ENCODE measurements at regions not wholly inside any gene's neighbourhood (a gene's known extent, or its start where the extent isn't known, plus 50 kb on each side); places are given as distances from the start of the nearest gene placed in this dataset.
"Not testable (repeated sequence)": the region's sequence is repeated elsewhere in the genome, so short reads cannot be mapped to it uniquely, and the experiment has no call there.

DNA sequence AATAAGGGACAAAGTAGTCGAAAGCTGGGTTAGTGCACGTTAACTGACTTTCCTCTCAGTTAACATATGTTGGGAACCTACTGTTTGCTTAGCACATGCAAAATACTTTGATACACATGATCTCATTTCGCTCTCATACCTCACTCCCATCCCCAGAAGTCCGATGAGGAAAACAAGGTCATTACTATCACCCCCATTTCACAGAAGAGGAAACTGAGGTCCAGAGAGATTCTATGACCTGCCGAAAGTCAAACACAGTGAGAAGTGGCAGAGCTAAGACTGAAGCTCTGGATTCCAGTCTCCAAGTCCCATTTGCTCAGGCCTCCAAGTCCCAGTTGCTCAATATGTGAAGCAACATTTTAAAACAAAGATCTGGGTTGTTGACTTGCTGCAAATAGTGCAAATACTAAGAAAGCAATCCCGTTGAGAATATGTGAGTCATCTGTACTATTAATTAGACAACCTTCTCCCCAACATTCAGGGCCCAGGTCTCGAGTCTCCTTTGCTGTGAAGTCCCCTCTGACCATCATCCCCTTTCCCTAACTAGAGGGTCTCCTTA, 170.6 kb upstream of the PWP1 start:
- intact Hi-C loops (cut with micrococcal nuclease; ENCODE audit: unreplicated experiment), result no loop called here
- CTCF ChIA-PET (ENCODE audit: unreplicated experiment), result no interaction called here
- H3K79me2 ChIP-seq (ENCODE audit: insufficient read depth, low read depth, low read length), result no peaks in the 10 kb centered on the region
- POLR2A ChIA-PET, result no interaction called here
- H3K9me3 ChIP-seq (ENCODE audit: low read length), result no peaks in the 10 kb centered on the region
- H3K4me1 ChIP-seq (ENCODE audit: insufficient read depth, low read length, poor library complexity, severe bottlenecking), result no peaks in the 10 kb centered on the region
- TF ChIP-seq CTCF (conservative IDR thresholded peaks at IDR 0.05; ENCODE audit: low read length) (no peak), EZH2phosphoT487 (IDR thresholded peaks at IDR 0.05; ENCODE audit: borderline replicate concordance, low read depth, low read length) (no peak)
- no peak overlapping the region for H3K4me3 ChIP-seq (ENCODE audit: low read depth, low read length, poor library complexity, severe bottlenecking)
- no peaks in the 10 kb centered on the region for H3K9me2 ChIP-seq (ENCODE audit: insufficient read depth, low read length)
- H2AFZ ChIP-seq (ENCODE audit: low read length), result no peak overlapping the region; the same call in 1 of the 2 replicates
- no TSS peak for BruUV-seq (replicated peaks)
- no peak overlapping the region for H3K27ac ChIP-seq (ENCODE audit: low read depth, low read length, poor library complexity, severe bottlenecking)
- H3K36me3 ChIP-seq (ENCODE audit: insufficient read depth, low read length), result no peaks in the 10 kb centered on the region
- H4K20me1 ChIP-seq (ENCODE audit: insufficient read depth, low read length), result no peaks in the 10 kb centered on the region
- DNase-seq (ENCODE audit: low spot score), result no peak
- no peak overlapping the region for H3K4me2 ChIP-seq (ENCODE audit: low read length)

- H3K4me1 ChIP-seq (ENCODE audit: insufficient read depth, low read length, poor library complexity, severe bottlenecking), result no peaks in the 10 kb centered on the region
- TF ChIP-seq EZH2phosphoT487 (IDR thresholded peaks at IDR 0.05; ENCODE audit: borderline replicate concordance, low read depth, low read length) (no peak), CTCF (conservative IDR thresholded peaks at IDR 0.05; ENCODE audit: low read length) (no peak)
- no peak overlapping the region for H3K27ac ChIP-seq (ENCODE audit: low read depth, low read length, poor library complexity, severe bottlenecking)
- no peaks in the 10 kb centered on the region for H3K79me2 ChIP-seq (ENCODE audit: insufficient read depth, low read depth, low read length)
- intact Hi-C loops (cut with micrococcal nuclease; ENCODE audit: unreplicated experiment), result no loop called here
- no peak for DNase-seq (ENCODE audit: low spot score)
- no peaks in the 10 kb centered on the region for H3K9me3 ChIP-seq (ENCODE audit: low read length)
- no peaks in the 10 kb centered on the region for H4K20me1 ChIP-seq (ENCODE audit: insufficient read depth, low read length)
- ChIA-PET CTCF (ENCODE audit: unreplicated experiment) (no interaction called here), POLR2A (no interaction called here)
- H2AFZ ChIP-seq (ENCODE audit: low read length), result peak overlapping the region; percentile 50; the same call in 1 of the 2 replicates
- no peaks in the 10 kb centered on the region for H3K9me2 ChIP-seq (ENCODE audit: insufficient read depth, low read length)
- no peaks in the 10 kb centered on the region for H3K36me3 ChIP-seq (ENCODE audit: insufficient read depth, low read length)
- H3K4me3 ChIP-seq (ENCODE audit: low read depth, low read length, poor library complexity, severe bottlenecking), result no peak overlapping the region
- no TSS peak for BruUV-seq (replicated peaks)
- no peak overlapping the region for H3K4me2 ChIP-seq (ENCODE audit: low read length)
These were observed 170.1 kb upstream of the PWP1 start for GRCh38 chr12:107515446-107515958.

DNA sequence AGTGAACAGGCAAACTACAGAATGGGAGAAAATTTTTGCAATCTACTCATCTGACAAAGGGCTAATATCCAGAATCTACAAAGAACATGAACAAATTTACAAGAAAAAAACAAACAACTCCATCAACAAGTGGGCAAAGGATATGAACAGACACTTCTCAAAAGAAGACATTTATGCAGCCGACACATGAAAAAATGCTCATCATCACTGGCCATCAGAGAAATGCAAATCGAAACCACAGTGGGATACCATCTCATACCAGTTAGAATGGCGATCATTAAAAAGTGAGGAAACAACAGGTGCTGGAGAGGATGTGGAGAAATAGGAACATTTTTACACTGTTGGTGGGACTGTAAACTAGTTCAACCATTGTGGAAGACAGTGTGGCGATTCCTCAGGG, 167.8 kb upstream of the PWP1 start:
- H2AFZ ChIP-seq (ENCODE audit: low read length); DNase-seq (ENCODE audit: low spot score); H4K20me1 ChIP-seq (ENCODE audit: insufficient read depth, low read length); H3K9me2 ChIP-seq (ENCODE audit: insufficient read depth, low read length); H3K4me1 ChIP-seq (ENCODE audit: insufficient read depth, low read length, poor library complexity, severe bottlenecking); H3K4me3 ChIP-seq (ENCODE audit: low read depth, low read length, poor library complexity, severe bottlenecking); H3K27ac ChIP-seq (ENCODE audit: low read depth, low read length, poor library complexity, severe bottlenecking); intact Hi-C loops (cut with micrococcal nuclease; ENCODE audit: unreplicated experiment); H3K79me2 ChIP-seq (ENCODE audit: insufficient read depth, low read depth, low read length); H3K9me3 ChIP-seq (ENCODE audit: low read length); H3K4me2 ChIP-seq (ENCODE audit: low read length); CTCF ChIA-PET (ENCODE audit: unreplicated experiment); POLR2A ChIA-PET; H3K36me3 ChIP-seq (ENCODE audit: insufficient read depth, low read length); BruUV-seq (replicated peaks): not testable (repeated sequence)
